Psoas muscle (tissue), 7 donors: ENCODE measurements at regions not wholly inside any gene's neighbourhood (a gene's known extent, or its start where the extent isn't known, plus 50 kb on each side); places are given as distances from the start of the nearest gene placed in this dataset.

Experiments
- ATAC-seq, 4 donors: fragments of 200-7000 bp; cut with Tn5 transposase; one replicate each; pipeline ENCODE4 v1.9.1; 2020; ENCODE audit warnings: moderate library complexity in 3 of 4, mild to moderate bottlenecking in 2 of 4
- DNase-seq, 2 donors: peaks; one replicate each; pipeline ENCODE4 v3.0.0-alpha.2; 2020
- H3K27ac ChIP-seq: fragments of 200-600 bp; one replicate; pipeline ENCODE4 v1.8.0; 2022
- H3K27me3 ChIP-seq, 3 donors: fragments of 200-600 bp in 1 of 3; one replicate each; pipeline versions ENCODE4 v1.6.1 to v1.8.0; 2013 to 2022; ENCODE audit warnings: low read length in 2 of 3, mild to moderate bottlenecking in 2 of 3, moderate library complexity in 1 of 3; ENCODE audit not compliant: insufficient read depth in 3 of 3
- H3K36me3 ChIP-seq, 2 donors: fragments of 200-600 bp in 1 of 2; one replicate each; pipeline versions ENCODE4 v1.6.1 to v1.8.0; 2013 to 2022; ENCODE audit warnings: low read depth in 1 of 2, mild to moderate bottlenecking in 1 of 2, moderate library complexity in 1 of 2; ENCODE audit not compliant: insufficient read depth in 1 of 2
- H3K4me1 ChIP-seq: fragments of 200-600 bp; one replicate; pipeline ENCODE4 v1.8.0; 2022
- H3K4me3 ChIP-seq: fragments of 200-600 bp; one replicate; pipeline ENCODE4 v1.8.0; 2022; ENCODE audit warnings: mild to moderate bottlenecking
- H3K9me3 ChIP-seq: fragments of 200-600 bp; one replicate; pipeline ENCODE4 v1.8.0; 2022
- WGBS, 3 donors: extraction: QIAGEN DNeasy Blood & Tissue Kit; methylation state at CpG; one replicate each; pipeline versions ENCODE4 v1.1.6 to v1.1.7; 2013; 5-methylcytosine and 5-hydroxymethylcytosine counted together
- intact Hi-C, 2 donors: fragments of 100-400 bp; cut with DNase I; formaldehyde crosslinking; loops; one replicate each; pipeline versions ENCODE4 v1.11.0 to v1.14.2; 2022
- TF ChIP-seq, protein P1 (sequence below): fragments of 200-600 bp; IDR thresholded peaks from one replicate; pipeline ENCODE4 v1.8.0; 2022; ENCODE audit warnings: antibody characterized with exemption
- donor health status: healthy with polysubstance abuse.
- donor health status: DM: no; HTN: no; CAD: no; lungs with moderate emphysema.
- donor health status: Bipolar disorder and iron deficiency.
- donor health status: healthy.
- donor health status: DM: yes; HTN: yes; CAD: no.
- donor health status: DM: no; HTN: no; CAD: no.
- donor health status: DM: yes; HTN: yes; CAD: no.

DNA sequence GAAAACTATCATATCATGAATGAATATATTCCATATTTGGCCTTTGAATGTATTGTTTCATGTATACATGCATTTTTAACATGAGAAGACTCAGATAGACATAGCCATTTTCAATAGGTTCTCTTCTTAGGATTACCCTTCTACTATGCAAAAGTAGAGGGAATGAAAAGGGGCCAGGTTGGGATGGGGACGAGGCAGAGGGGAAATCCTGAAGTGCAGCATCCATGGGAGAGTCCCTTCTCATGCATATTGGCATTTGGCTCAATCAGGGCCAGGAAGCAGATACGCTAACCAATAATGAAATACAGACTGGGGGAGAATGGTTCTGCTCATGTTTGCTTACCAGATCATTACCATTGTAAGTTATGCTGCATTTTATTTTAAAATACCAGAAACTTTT is 475.8 kb downstream of the STK39 start:
- 80 to 88% (median 85%) methylated on average over 2 of the region's 2 CpGs for WGBS, 3 donors
- TF ChIP-seq, protein P1, sequence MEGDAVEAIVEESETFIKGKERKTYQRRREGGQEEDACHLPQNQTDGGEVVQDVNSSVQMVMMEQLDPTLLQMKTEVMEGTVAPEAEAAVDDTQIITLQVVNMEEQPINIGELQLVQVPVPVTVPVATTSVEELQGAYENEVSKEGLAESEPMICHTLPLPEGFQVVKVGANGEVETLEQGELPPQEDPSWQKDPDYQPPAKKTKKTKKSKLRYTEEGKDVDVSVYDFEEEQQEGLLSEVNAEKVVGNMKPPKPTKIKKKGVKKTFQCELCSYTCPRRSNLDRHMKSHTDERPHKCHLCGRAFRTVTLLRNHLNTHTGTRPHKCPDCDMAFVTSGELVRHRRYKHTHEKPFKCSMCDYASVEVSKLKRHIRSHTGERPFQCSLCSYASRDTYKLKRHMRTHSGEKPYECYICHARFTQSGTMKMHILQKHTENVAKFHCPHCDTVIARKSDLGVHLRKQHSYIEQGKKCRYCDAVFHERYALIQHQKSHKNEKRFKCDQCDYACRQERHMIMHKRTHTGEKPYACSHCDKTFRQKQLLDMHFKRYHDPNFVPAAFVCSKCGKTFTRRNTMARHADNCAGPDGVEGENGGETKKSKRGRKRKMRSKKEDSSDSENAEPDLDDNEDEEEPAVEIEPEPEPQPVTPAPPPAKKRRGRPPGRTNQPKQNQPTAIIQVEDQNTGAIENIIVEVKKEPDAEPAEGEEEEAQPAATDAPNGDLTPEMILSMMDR: no peak
- no peaks in the 10 kb centered on the region for H3K36me3 ChIP-seq
- ATAC-seq: no peak
- no peak for DNase-seq
- no peaks in the 10 kb centered on the region for H3K9me3 ChIP-seq
- no peak overlapping the region for H3K27ac ChIP-seq
- H3K27me3 ChIP-seq: no peaks in the 10 kb centered on the region
- intact Hi-C loops: no loop called here
- H3K4me3 ChIP-seq: no peak overlapping the region
- H3K4me1 ChIP-seq: peaks cover 6% of the 10 kb centered on the region

- DNase-seq: no peak
- Histone ChIP-seq H3K9me3 (no peaks in the 10 kb centered on the region), H3K36me3 (no peaks in the 10 kb centered on the region), H3K27ac (no peak overlapping the region), H3K4me3 (no peak overlapping the region), H3K4me1 (peaks cover 4% of the 10 kb centered on the region), H3K27me3 (no peaks in the 10 kb centered on the region)
- intact Hi-C loops: no loop called here
- ATAC-seq: peak; percentile 37 to 61 (median 58)
- TF ChIP-seq, protein P1: no peak
- WGBS, 3 donors: 89 to 97% (median 91%) methylated on average over 1 of the region's 1 CpG
Measured at GRCh38 chr2:167769020-167769419, 478.4 kb downstream of the STK39 start.

DNA sequence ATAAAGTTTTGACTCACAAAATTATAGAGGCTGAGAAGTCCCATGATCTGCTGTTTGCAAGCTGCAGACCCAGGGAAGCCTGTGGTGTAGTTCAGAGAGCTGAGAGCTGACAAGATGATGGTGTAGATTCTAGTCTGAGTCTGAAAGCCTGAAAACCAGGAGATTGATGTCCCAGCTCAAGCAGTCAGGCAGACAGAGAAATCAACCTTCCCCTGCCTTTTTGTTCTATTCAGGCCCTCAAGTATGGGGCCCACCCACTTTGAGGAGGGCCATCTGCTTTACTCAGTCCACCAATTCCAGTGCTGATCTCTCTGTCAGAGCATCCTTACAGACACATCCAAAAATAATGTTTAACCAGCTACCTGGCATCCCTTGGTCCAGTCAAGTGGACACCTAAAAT is 479.6 kb downstream of the STK39 start:
- intact Hi-C loops: no loop called here
- H3K27me3 ChIP-seq: no peaks in the 10 kb centered on the region
- H3K4me1 ChIP-seq: peaks cover 4% of the 10 kb centered on the region
- TF ChIP-seq, protein P1: no peak
- no peaks in the 10 kb centered on the region for H3K36me3 ChIP-seq
- DNase-seq: no peak
- H3K27ac ChIP-seq: no peak overlapping the region
- no peak for ATAC-seq
- H3K4me3 ChIP-seq: no peak overlapping the region
- no peaks in the 10 kb centered on the region for H3K9me3 ChIP-seq

- H3K27ac ChIP-seq: no peak overlapping the region
- ATAC-seq (peak in 3 of 4 donors; percentile 47 to 72 (median 61)), DNase-seq (no peak)
- no peak overlapping the region for H3K4me3 ChIP-seq
- no peaks in the 10 kb centered on the region for H3K27me3 ChIP-seq
- H3K36me3 ChIP-seq: no peaks in the 10 kb centered on the region
- intact Hi-C loops: no loop called here
- TF ChIP-seq, protein P1: no peak
- H3K9me3 ChIP-seq: no peaks in the 10 kb centered on the region
- 81 to 91% (median 82%) methylated on average over 9 of the region's 9 CpGs for WGBS, 3 donors
- peaks cover 4% of the 10 kb centered on the region for H3K4me1 ChIP-seq
Measured at GRCh38 chr2:167764772-167765341, 482.5 kb downstream of the STK39 start.

- intact Hi-C loops: no loop called here
- H3K27ac ChIP-seq: no peak overlapping the region
- TF ChIP-seq, protein P1: no peak
- H3K36me3 ChIP-seq: no peaks in the 10 kb centered on the region
- 69 to 80% (median 71%) methylated on average over 3 of the region's 3 CpGs for WGBS, 3 donors
- H3K27me3 ChIP-seq: no peaks in the 10 kb centered on the region
- H3K4me3 ChIP-seq: no peak overlapping the region
- ATAC-seq (no peak), DNase-seq (no peak)
- H3K4me1 ChIP-seq: no peaks in the 10 kb centered on the region
- no peaks in the 10 kb centered on the region for H3K9me3 ChIP-seq
Measured at GRCh38 chr2:167761465-167762136, 485.8 kb downstream of the STK39 start.
